SIG-M5 (cell line): ENCODE measurements at regions not wholly inside any gene's neighbourhood (a gene's known extent, or its start where the extent isn't known, plus 50 kb on each side); places are given as distances from the start of the nearest gene placed in this dataset.

Experiments used
- DNase-seq: peaks from one replicate; lab custom pipeline; 2025; lab: John Stamatoyannopoulos, UW

DNA sequence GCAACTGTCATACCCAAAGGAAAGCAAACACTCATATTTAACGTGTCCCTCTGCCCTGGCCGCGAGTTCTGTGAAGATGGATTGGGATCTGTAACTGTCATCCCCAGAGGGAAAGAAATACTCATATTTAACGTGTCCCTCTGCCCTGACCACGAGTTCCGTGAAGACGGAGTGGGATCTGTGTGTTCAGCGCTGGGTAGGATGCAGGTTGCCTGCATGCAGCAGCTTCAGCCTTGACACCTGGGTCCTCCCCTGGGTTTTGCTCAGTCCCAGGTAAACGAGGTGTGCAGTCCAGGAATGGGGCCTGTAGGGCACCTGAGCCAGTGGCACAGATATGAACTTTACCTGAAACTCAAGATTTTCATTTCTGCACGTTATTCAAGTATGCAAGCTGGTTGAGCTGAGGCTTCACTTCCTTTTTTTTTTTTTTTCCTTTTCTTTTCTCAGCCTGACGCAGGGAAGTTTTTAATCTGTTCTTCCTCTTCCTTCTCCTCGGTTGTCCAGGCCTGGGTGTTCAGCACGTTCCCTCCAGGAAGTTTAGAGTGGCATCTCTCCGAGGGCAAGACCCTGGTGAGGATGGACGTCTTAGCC is 159.0 kb upstream of the SHH start:
- no peak for DNase-seq

DNA sequence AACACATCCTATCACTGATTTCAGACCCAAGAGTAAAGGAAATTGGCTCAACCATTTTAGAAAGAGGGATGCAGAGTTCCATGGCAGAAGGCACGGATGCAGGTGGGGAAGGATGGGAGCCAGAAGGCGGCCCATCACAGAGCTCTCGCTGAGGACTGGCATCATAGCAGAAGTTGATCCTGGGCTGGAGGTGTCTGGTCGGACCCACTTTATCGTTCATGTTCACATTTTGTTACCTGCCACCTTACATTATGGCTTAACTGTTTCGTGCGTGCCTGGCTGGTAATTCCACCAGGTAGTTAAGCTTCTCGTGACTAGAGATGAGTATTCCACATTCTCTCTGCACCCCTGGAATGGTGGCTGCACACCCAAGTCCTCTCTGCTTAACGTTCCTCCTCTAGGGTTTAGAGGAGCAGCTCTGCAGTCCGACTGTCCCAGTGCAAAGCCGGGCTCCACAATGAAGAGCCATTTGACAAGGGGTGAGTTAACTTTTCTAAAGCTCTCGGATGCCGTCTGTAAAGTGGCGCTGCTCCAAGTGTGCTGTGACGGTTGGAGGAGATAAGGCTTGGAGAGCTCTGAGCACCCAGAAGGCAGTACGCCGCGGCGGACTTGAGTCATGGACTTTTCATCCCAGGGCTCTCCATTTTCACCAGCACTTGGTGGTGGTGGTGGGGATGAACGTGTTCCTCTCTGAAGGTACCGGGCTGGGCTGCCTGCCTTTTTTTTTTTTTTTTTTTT is 157.1 kb upstream of the SHH start:
- DNase-seq, result no peak

DNA sequence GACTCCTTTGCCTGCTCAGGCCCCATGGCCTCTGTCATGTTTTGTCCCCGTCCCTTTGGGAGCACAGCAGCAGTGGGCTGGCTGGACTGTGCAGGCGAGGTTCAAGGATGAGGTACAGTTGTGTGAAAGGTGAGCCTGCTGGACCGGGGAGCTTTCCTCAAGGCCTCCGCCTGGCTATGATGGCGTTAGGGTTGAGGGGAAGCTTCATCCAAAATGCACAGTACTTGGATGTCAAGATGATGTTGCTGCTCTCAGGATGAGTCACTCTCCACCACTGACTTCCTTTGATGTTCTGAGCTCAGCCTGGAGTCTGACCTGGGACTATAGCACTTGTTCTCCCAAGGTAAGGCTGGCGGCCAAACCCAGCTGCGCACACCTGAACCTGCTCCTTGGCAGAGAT is 152.7 kb upstream of the SHH start:
- no peak for DNase-seq

DNA sequence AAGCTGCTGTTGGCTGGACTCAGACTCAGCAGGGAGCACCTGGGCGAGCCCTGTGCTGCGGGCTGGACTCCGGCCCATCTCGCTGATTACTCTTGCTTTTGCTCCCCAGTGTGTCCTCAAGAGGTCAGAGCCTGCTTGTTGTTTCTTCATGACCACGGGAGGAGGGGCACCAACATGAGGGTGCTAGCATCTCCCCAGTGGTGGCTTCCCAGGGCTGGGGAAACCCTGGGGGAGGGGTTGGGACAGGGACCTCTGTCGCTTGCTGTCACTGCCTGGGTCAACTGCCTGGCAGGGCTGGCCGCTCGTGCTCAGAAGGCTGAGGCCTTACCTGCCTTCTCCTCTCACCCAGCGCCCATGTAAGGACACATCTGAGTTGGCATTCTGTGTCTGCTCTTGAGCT is 152.3 kb upstream of the SHH start:
- DNase-seq, result no peak

DNA sequence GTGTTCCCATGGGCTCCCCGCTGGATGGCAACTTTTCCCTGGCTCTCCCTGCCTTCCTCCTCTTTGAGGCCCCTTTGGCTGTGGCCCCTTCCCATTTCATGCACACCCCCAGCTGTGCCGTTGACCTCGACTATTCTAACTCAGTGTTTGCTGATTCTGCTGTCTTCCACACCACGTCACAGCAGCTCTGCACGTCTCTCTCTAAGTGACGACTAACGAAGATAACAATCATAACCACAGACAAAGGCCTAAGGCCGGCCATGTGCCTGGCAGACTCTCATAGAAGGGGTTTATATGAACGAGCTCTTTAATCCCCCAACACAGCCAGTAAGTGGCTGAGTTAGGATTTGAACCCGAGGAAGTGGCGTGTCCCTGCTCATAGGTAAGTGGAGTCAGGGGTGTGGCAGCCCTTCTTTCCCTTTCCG is 151.5 kb upstream of the SHH start:
- DNase-seq, result no peak

DNA sequence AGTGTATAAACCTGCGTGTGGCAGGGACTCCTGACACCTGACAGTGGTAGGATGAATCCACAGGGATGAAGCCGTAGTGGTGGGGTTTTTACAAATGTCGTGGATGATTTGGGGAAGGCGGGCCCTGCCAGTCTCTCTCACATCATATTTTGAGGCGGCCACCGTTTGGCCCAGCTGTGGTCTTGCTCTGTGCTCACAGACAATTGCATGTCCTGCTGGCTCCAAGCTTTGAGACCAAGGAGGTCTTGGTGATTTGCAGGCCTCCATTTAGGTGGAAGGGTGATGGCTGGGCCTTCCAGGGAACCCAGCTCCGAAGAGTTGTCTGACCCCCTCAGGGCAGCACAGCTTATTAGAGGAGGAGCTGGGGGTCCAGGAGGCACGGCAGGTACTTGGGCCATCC is 151.1 kb upstream of the SHH start:
- no peak for DNase-seq

DNA sequence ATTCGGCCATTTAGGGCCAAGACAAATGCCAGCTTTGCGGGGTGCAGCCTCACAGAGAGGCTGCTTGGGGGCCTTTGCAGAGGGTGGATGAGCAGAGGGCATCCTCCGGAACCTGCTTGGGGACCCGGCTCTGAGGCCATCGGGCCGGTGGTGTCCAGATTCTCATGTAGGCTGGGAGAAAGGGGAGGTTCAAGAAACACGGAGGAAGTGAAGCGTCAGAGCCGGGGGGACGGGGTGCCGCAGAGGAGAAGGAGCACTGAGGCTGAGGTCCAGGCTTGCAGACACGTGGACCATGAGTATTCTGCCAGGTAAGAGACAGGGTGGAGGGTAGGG is 150.7 kb upstream of the SHH start:
- DNase-seq, result no peak

DNA sequence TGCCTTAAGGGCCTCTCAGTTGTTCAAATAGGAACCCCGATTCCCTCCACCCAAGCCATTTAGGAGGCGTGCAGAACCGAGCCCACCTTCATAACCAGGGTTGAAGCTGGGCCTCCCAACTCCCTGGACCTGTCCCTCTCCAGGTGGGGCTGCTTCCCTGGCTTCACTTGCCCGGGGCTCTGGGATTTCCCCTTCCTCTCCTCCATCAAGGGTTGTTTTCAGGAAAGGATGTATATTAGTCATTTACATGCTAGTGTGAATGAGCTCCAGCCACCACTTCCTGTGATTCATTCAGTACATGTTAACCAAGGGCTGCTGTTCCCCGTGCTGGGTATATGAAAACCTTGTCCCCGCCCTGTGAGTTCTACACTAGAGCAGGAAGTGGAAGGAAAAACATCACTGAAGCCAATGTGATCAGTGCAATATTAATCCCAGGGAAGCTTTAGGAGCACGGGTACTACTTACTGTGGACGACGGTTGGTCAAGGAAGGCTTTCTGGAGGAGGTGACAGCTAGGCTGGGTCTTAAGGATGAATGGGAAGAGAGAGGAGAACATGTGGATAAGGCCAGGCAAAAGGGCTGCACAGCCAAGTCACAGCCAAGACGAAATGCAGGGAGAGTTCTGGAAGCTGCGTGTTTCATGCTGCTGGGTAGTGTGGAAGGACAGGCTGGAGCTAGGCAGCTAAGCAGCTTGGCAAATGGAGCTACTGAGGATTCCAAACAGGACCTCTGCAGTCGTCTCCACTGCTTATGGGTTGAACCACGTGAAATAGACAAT is 150.1 kb upstream of the SHH start:
- no peak for DNase-seq

DNA sequence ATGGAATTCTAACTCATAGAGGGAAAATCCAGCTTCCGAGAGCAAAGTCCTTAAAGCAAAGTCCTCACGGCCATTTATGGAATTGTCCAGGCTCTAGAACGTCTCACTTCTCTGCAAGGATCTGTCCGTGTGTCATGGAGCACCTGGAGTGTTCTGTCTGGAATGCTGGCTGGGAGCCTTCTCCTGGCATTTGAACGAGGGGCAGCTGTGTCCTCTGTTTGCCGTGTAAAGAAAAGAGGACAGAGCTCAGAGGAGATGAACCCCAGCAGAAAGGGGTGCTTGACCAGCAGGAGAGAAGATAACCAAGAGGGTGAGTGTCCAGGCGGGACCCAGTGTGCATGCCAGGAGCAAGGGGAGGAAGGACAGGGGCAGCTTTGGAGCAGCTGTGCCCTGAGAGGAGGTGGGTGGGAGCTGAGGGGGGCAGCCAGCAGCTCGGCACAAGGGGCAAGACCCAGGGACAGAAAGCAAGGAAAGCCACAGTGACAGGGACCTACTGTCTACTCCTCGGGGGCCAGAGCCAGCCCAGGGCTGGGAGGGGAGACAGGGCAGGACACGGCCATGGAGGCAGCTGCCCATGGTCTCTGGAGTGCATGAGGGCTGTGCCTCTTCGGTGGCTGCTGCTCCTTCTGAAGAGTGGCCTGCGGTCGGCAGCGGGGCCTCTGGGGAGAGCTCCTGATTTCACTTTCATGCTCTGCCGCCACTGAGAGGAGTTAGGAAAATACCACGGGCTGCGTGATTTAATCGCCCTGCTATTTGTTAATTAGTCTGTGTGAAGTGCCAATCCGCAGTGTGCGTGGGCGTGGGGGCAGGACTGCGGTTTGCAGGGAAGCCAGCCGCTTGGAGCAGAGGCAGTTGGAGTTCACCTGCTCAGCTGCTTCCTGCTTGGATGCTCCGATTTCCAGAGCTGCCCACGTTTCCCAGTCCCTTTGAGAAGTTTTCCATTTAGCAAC is 149.3 kb upstream of the SHH start:
- DNase-seq, result no peak

DNA sequence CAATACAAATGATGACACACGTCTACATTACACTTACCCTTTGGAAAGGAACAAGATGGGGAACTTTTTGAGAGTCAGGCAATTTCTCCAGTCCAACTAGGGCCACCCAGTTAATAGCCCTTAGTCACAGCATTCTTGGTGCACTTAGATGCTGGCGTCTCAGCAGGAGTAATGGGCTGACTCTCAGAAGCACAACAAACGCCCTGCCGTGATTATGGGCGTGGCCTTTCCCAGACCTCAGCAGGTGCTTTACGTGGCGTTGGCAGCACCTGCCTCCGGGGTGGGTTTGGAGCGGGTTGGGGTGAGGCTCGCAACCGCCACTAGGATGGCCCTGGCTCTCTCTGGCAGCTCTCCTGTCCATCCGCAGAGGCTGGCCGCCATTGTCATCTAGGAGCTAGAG is 147.6 kb upstream of the SHH start:
- no peak for DNase-seq

DNA sequence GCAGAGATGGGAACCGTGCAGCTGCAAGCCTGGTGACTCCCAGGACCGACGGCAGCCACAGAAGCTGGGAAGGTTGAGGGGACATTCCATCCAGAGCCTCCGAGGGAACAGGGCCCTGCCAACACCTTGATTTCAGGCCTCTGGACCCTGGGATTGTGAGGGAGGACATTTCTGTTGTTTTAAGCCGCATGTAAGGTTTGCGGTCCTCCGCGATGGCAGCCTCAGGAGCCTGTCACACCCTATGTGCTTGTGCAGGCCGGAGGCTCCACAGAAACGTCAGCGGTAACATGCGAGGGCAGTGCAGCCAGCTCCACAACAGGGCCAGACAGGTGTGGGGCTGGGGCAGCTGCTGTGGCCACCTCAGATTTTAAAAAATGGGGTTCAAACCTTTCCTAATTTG is 144.7 kb upstream of the SHH start:
- DNase-seq, result no peak

DNA sequence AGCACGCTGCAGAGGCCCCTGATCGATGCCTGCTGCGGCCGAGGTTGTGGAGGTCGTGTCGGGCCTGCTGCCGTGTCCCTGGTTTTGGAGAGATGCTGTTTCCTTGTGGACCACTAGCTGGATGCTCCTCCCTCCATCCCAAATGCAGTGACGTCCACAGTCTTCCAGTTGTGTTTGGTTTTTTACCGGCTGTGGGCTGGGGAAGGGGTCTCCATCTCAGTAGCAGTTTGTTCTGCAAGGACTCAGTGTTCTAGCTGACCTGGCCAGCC is 143.0 kb upstream of the SHH start:
- DNase-seq, result no peak

DNA sequence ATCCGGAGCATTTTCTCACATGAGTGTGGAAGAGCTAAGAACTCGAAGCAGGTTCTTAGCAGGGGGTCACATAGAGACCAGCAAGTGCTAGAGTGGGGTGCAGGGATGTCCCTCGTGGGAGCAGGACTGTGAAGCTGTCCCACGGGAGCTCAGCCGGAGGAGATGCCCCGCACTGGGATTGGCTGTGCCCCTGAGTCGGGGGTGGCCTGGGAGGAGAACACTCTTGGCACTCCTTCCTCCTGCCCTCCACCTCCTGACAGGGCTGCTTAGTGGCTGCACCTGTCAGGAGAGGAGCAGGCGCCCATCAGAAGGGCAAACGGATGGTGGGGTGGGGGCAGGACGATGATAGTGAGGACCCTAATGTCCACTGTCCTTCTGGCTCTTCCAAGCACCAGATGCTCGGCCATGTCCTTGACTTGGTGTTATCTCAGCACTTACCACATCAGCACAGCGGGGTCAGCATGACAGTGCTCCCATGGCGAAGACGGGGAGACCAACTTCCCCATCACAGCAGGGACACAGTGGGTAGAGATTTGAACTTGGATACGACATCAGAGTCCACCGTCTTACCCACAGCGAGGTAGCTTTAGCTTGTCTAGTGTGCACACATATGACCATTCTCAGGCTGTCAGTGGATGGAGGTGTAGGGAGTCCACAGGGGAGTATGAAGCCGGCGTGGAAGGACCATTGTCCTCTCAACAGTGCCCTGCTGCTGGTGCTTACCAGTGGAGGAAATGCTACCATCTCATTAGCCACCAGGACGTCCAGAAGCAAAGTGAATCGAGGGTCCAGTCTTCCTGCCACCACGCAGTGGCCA is 142.5 kb upstream of the SHH start:
- no peak for DNase-seq

DNA sequence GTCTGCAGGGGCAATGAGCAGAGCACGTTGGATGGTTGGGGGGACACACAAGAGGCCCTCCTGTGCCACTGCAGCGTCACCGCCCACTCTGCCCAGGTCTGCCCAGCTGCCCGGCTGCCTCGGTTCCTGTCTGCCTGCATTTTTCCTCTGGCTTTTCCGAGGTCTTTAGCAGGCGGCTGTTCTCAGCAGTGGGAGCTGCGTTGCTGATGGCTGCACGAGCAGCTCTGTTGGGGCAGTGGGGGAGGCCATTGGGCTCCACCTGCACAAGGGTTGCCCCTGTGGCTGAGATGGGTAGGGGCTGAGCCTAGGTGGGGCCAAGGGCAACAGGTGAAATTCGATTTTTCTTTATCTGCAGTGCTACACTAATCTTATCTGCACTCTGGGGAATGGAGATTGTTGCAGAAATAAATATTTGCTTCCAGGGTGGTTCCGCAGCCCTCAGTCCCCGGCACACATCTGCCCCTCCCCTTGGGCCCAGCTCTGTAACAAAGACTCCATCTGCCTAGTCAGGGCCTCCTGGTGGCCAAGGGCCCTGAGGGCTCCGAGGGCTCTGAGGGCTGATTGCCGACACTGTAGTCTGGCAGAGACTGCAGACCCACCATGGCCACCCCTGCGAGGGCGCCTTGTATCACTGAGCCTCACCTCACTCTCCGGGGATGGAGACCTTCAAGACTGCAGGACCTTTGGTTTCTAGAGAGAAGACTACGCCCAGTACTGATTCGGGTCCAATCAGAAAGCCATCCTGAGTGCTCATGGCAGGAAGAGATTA is 141.7 kb upstream of the SHH start:
- DNase-seq, result no peak

DNA sequence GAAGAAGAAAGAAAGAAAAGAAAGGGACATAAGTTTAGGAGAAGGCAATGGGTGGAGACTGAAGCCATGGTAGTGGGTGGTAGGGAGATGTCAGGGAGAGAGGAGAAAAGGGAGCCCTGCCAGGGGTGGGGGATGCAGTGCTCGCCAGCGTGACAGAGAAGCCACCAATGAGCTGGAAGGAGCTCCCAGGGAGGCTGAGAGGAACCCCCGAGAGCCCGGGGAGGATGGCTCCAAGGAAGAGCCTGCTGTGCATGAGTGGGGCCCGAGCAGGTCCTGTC is 141.2 kb upstream of the SHH start:
- DNase-seq, result no peak

DNA sequence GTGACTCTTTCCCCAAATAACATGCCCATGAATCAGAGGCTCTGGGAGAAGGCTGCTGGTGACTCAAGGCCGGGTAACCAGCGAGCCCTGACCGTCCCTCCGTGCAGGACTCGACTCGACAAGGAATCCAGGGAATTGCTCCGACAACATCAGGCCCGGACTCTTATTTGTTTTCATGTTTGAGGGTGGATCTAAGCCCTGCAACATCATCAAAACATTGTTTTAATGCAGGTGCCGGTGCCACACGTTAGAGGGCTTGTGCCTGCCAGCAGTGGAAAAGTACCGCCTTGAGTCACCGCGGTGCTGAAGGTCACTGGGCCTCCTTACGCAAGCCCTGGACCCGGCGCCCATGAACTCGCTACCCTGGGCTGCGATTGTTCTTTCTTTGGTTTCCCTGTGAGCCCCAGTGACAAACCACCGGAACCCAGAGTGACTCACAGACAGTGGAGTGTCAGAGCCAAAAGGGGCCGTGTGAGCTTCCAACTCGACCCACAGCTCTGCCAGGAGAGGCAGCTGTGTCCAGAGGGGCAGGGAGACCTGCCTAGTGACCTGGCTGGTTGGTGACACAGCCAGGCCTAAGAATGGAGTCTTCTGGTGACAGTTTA is 139.4 kb upstream of the SHH start:
- no peak for DNase-seq

DNA sequence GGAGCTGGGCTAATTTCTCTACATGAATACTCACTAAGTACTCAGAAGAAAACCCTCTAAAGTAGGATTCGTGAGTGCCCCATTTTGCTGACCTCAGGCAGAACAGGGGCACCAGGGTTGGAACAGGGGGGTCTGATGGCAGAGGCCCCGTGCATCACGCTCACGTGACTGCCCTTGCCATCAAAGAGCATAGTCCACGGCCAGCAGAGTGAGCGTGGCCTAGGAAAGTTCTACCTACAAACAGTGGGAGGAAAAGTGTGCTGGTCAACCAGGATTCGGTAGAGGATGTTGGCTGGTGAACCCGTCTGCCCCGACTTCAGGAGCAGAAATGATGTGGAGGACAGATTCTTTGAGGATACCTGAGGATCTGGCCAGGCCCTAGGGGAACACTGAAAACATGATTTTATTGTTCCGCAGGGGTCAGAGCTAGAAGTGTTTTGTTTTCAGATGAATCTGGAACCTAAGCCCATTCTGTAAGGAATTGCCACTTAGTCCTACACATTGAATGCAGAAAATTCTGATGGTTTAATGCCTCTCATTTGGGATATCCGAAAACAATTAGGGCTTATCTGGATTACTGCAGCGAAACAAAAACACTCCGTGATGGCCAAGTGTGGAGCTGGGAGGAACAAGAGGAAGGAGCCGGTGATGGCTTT is 138.8 kb upstream of the SHH start:
- no peak for DNase-seq

DNA sequence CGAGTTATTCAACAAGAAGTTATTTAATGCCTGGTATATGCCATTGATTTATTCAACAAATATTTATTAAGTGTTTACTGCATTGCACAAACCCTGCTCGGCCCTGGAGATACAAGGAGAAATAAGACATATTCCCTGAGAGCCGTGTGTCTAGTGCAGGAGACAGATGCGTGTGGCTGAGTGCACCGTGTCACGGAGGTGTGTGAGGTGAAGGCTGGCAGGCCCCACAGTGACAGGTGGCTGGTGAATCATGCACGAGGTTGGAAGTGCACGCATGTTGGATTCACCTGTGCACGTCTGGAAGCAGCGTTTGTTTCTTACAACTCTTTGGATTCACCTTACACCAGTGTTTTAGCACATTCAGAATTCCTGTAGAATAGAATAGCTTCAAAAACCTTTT is 136.6 kb upstream of the SHH start:
- no peak for DNase-seq

DNA sequence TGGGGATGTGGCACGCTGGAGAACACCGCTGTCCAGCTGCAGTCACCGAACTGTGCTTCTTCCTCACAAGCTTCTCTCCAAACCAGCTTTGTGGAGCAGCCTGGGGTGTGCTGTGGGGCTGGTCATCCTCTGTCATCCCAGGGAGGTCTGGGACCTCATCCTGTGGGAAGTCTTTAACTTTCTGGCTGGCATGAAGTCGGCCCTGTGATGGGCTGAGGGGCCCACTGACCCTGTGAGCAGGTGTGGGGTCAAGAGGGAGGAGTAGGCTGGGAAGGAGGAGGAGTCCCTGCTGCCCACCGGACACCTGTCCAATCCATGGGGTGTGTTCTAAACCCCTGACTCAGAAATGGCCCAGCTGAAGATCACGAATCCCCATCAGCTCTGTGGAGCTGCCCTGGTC is 136.2 kb upstream of the SHH start:
- no peak for DNase-seq

DNA sequence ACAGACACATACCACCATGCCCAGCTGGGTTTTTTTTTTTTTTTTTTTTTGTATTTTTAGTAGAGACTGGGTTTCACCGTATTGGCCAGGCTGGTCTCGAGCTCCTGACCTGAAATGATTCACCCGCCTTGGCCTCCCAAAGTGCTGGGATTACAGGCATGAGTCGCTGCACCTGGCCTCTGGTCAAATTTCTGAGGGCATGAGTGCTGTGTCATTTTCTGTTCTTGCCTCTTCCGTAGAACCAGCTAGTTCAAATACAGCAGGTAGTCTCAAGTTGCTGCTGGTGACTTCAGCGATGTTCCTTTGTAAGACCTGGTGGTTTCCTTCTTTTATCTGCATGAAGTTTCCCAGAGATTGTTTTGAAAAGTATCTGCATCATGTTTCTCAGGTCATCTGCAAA is 134.8 kb upstream of the SHH start:
- DNase-seq, result no peak
